ENCODE measurements at regions not wholly inside any gene's neighbourhood (a gene's known extent, or its start where the extent isn't known, plus 50 kb on each side); places are given as distances from the start of the nearest gene placed in this dataset.
"Not testable (repeated sequence)": the region's sequence is repeated elsewhere in the genome, so short reads cannot be mapped to it uniquely, and the experiment has no call there.

DNA sequence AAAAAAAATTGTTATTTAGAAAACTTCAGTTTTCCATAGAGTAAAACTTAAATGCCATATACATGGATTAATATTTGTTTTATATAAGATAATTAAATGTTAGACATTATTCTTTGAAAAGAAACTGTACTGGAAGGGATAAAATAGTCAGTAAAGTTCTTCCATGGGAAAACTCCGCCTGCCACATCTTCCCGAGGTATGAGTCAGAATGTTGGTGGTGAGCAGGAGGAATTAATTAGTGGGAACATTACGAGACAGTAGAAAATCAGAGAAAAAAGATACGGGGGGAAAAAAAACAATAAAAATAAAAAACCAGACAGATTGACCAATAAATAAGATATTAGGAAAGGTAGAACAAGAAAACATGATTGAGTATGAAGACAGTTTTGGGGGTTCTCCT lies 930.3 kb upstream of the C9orf72 start:
- H3K36me3 ChIP-seq (replicated peaks; ENCODE audit: insufficient read depth, low read length): no peaks in the 10 kb centered on the region
- H3K79me2 ChIP-seq (ENCODE audit: low read length): no peaks in the 10 kb centered on the region
- no peaks in the 10 kb centered on the region for H4K20me1 ChIP-seq (ENCODE audit: insufficient read depth, low read length)
- no peak for TF ChIP-seq EZH2 (optimal IDR thresholded peaks at IDR 0.05; ENCODE audit: low read depth, low read length)
- TF ChIP-seq CTCF (IDR thresholded peaks at IDR 0.05; ENCODE audit: low read length): no peak
- TF ChIP-seq EZH2phosphoT487 (IDR thresholded peaks at IDR 0.05; ENCODE audit: low read length): no peak
- no peaks in the 10 kb centered on the region for H3K4me1 ChIP-seq (ENCODE audit: low read length)
- DNase-seq: no peak
- H3K9ac ChIP-seq (ENCODE audit: low read length): no peak overlapping the region
- no peak overlapping the region for H3K27ac ChIP-seq (ENCODE audit: low read length)
- H3K27me3 ChIP-seq (replicated peaks; ENCODE audit: insufficient read depth, low read length): no peaks in the 10 kb centered on the region
- no peak overlapping the region for H3K4me2 ChIP-seq (ENCODE audit: low read depth, low read length)
- H3K4me3 ChIP-seq (ENCODE audit: low read length): no peak overlapping the region
- H2AFZ ChIP-seq (ENCODE audit: low read length): no peak overlapping the region
- no peaks in the 10 kb centered on the region for H3F3A ChIP-seq (ENCODE audit: insufficient read depth, low read length)
- no peaks in the 10 kb centered on the region for H3K9me2 ChIP-seq (replicated peaks; ENCODE audit: insufficient read depth, low read length)
- no peaks in the 10 kb centered on the region for H3K9me3 ChIP-seq (replicated peaks; ENCODE audit: insufficient read depth, low read length)

DNA sequence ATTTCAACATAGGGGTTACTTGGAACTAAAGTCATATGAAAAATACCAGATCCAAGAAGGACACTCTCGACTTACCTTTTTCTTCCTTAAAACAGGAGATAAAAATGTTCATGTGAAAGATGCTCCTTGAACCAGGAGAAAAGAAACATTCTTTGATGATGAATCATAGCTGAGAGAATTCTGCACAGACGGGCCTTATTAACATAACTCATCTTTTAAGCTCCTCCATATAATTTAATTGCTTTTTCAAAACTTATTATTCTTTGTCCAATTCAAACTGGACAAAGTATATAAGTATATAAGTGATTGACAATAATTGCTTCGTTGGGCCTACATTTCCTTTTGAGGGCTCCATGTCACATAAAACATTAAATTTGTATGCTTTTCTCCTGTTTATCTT lies 945.2 kb upstream of the C9orf72 start:
- Histone ChIP-seq H3K27me3 (replicated peaks; ENCODE audit: insufficient read depth, low read length) (no peaks in the 10 kb centered on the region), H3K36me3 (replicated peaks; ENCODE audit: insufficient read depth, low read length) (no peaks in the 10 kb centered on the region), H4K20me1 (ENCODE audit: insufficient read depth, low read length) (no peaks in the 10 kb centered on the region), H3K27ac (ENCODE audit: low read length) (no peak overlapping the region), H3K4me1 (ENCODE audit: low read length) (no peaks in the 10 kb centered on the region), H2AFZ (ENCODE audit: low read length) (no peak overlapping the region), H3K9me3 (replicated peaks; ENCODE audit: insufficient read depth, low read length) (no peaks in the 10 kb centered on the region), H3K4me3 (ENCODE audit: low read length) (no peak overlapping the region), H3K9ac (ENCODE audit: low read length) (no peak overlapping the region), H3K4me2 (ENCODE audit: low read depth, low read length) (no peak overlapping the region), H3K9me2 (replicated peaks; ENCODE audit: insufficient read depth, low read length) (no peaks in the 10 kb centered on the region), H3K79me2 (ENCODE audit: low read length) (no peaks in the 10 kb centered on the region), H3F3A (ENCODE audit: insufficient read depth, low read length) (no peaks in the 10 kb centered on the region)
- no peak for TF ChIP-seq CTCF (IDR thresholded peaks at IDR 0.05; ENCODE audit: low read length)
- no peak for TF ChIP-seq EZH2phosphoT487 (IDR thresholded peaks at IDR 0.05; ENCODE audit: low read length)
- TF ChIP-seq EZH2 (optimal IDR thresholded peaks at IDR 0.05; ENCODE audit: low read depth, low read length): no peak
- no peak for DNase-seq

DNA sequence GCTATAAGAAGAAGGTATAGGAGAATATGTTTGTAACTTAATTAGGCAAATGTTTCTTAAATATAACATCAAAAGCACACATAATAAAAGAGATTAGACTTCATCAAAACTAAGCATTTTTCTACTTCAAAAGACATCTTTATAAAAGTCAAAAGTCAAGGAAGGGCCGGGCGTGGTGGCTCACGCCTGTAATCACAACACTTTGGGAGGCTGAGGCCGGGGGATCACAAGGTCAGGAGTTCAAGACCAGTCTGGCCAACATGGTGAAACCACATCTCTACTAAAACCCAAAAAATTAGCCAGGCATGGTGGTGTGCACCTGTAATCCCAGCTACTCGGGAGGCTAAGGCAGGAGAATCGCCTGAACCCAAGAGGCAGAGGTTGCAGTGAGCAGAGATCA lies 951.0 kb upstream of the C9orf72 start:
- H2AFZ ChIP-seq (ENCODE audit: low read length); H3K4me3 ChIP-seq (ENCODE audit: low read length); H3K27me3 ChIP-seq (replicated peaks; ENCODE audit: insufficient read depth, low read length); H3K4me1 ChIP-seq (ENCODE audit: low read length); H3K27ac ChIP-seq (ENCODE audit: low read length); DNase-seq; H3K9ac ChIP-seq (ENCODE audit: low read length); H3K9me2 ChIP-seq (replicated peaks; ENCODE audit: insufficient read depth, low read length); H3K36me3 ChIP-seq (replicated peaks; ENCODE audit: insufficient read depth, low read length); H3F3A ChIP-seq (ENCODE audit: insufficient read depth, low read length); H3K9me3 ChIP-seq (replicated peaks; ENCODE audit: insufficient read depth, low read length); H4K20me1 ChIP-seq (ENCODE audit: insufficient read depth, low read length); H3K79me2 ChIP-seq (ENCODE audit: low read length); H3K4me2 ChIP-seq (ENCODE audit: low read depth, low read length): not testable (repeated sequence)

- no peak overlapping the region for H2AFZ ChIP-seq (ENCODE audit: low read length)
- TF ChIP-seq EZH2phosphoT487 (IDR thresholded peaks at IDR 0.05; ENCODE audit: low read length) (no peak), CTCF (IDR thresholded peaks at IDR 0.05; ENCODE audit: low read length) (no peak), EZH2 (optimal IDR thresholded peaks at IDR 0.05; ENCODE audit: low read depth, low read length) (no peak)
- no peaks in the 10 kb centered on the region for H3K9me3 ChIP-seq (replicated peaks; ENCODE audit: insufficient read depth, low read length)
- no peaks in the 10 kb centered on the region for H3K36me3 ChIP-seq (replicated peaks; ENCODE audit: insufficient read depth, low read length)
- H3K9ac ChIP-seq (ENCODE audit: low read length): no peak overlapping the region
- no peak for DNase-seq
- no peaks in the 10 kb centered on the region for H4K20me1 ChIP-seq (ENCODE audit: insufficient read depth, low read length)
- H3K27ac ChIP-seq (ENCODE audit: low read length): no peak overlapping the region
- H3K4me1 ChIP-seq (ENCODE audit: low read length): no peaks in the 10 kb centered on the region
- no peaks in the 10 kb centered on the region for H3K9me2 ChIP-seq (replicated peaks; ENCODE audit: insufficient read depth, low read length)
- no peaks in the 10 kb centered on the region for H3K27me3 ChIP-seq (replicated peaks; ENCODE audit: insufficient read depth, low read length)
- H3K79me2 ChIP-seq (ENCODE audit: low read length): no peaks in the 10 kb centered on the region
- no peaks in the 10 kb centered on the region for H3F3A ChIP-seq (ENCODE audit: insufficient read depth, low read length)
- H3K4me3 ChIP-seq (ENCODE audit: low read length): no peak overlapping the region
- no peak overlapping the region for H3K4me2 ChIP-seq (ENCODE audit: low read depth, low read length)
Measured at GRCh38 chr9:28528049-28528448, 954.8 kb upstream of the C9orf72 start.
